ENCODE measurements at regions not wholly inside any gene's neighbourhood (a gene's known extent, or its start where the extent isn't known, plus 50 kb on each side); places are given as distances from the start of the nearest gene placed in this dataset.

DNA sequence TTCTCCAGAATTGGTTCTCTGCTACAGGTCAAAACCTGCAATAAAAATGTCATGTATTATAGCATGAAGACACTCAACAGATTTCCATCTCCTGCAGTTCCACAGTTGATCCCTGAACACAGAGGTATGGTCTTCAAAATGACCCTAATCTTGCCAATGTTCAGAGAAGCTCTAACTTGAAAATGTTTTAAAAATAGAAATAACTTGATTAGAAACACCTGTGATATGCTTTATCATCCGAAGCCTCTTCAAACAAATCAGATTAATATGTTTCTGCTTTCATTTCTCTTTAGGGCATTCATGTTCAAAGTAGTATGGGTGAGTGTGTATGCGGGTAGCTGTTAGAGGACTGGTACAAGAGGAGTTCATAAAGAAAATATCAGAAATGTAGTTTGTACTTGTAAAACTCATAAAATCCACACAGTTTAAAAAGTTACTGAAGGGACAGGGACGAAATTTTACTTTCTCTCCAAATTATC lies 60.4 kb downstream of the KCNRG start:
- no peak for TF ChIP-seq CTCF (IDR thresholded peaks at IDR 0.05; ENCODE audit: low read length)
- TF ChIP-seq EZH2 (IDR thresholded peaks at IDR 0.05; ENCODE audit: borderline replicate concordance, low read length) = no peak

Data from OCI-LY1 (cell line).